22Rv1 (cell line): ENCODE measurements at regions not wholly inside any gene's neighbourhood (a gene's known extent, or its start where the extent isn't known, plus 50 kb on each side); places are given as distances from the start of the nearest gene placed in this dataset.

Source experiments
- H3K27ac ChIP-seq: fragments of 450-650 bp; 2 replicates; pipeline ENCODE4 v1.5.1; 2017
- CTCF ChIP-seq: fragments of 450-650 bp; IDR thresholded peaks from 2 replicates; pipeline ENCODE4 v1.5.1; 2017; ENCODE audit warnings: mild to moderate bottlenecking
- ZFX ChIP-seq: fragments of 450-650 bp; IDR thresholded peaks from 2 replicates; pipeline ENCODE4 v1.6.1; 2017; ENCODE audit warnings: antibody characterized with exemption, borderline replicate concordance

- no peak overlapping the region for H3K27ac ChIP-seq
- no peak for TF ChIP-seq CTCF
- no peak for TF ChIP-seq ZFX
Measured at GRCh38 chr1:38454749-38455441, 404.7 kb downstream of the RRAGC start.

- no peak for TF ChIP-seq ZFX
- no peak for TF ChIP-seq CTCF
- H3K27ac ChIP-seq, result no peak overlapping the region
Measured at GRCh38 chr1:38454236-38454635, 405.3 kb downstream of the RRAGC start.

GRCh38 chr1:38452246-38452645, 405.7 kb upstream of the POU3F1 start:
- H3K27ac ChIP-seq, result no peak overlapping the region
- TF ChIP-seq ZFX, result no peak

- TF ChIP-seq ZFX, result no peak
- no peak for TF ChIP-seq CTCF
- H3K27ac ChIP-seq, result no peak overlapping the region
Measured at GRCh38 chr1:38451541-38451993, 405.0 kb upstream of the POU3F1 start.

- TF ChIP-seq CTCF, result no peak
- TF ChIP-seq ZFX, result no peak
- H3K27ac ChIP-seq, result no peak overlapping the region
Measured at GRCh38 chr1:38448893-38449292, 402.3 kb upstream of the POU3F1 start.

- no peak overlapping the region for H3K27ac ChIP-seq
- TF ChIP-seq ZFX (no peak), CTCF (no peak)
Measured at GRCh38 chr1:38446936-38447335, 400.3 kb upstream of the POU3F1 start.

- TF ChIP-seq ZFX (no peak), CTCF (no peak)
- no peak overlapping the region for H3K27ac ChIP-seq
Measured at GRCh38 chr1:38444770-38445442, 398.3 kb upstream of the POU3F1 start.
